A549 (cell line): ENCODE measurements at regions not wholly inside any gene's neighbourhood (a gene's known extent, or its start where the extent isn't known, plus 50 kb on each side); places are given as distances from the start of the nearest gene placed in this dataset.

Source experiments
- ATAC-seq, 2 experiments: fragments of 200-7000 bp in 1 of 2; fragments of >200 bp in 1 of 2; cut with Nextera tagmentation in 1 of 2; cut with Tn5 transposase in 1 of 2; 3 replicates each; pipeline versions ENCODE4 v1.8.0 to v1.9.1; 2018 to 2020; ENCODE audit warnings: mild to moderate bottlenecking in 1 of 2, moderate library complexity in 1 of 2
- CTCF ChIA-PET: fragments of 300-600 bp; sonication (Branson Sonifier 250); formaldehyde crosslinking; extraction: SDS; loops from one replicate; lab custom pipeline; 2021; ENCODE audit warnings: antibody characterized with exemption, inconsistent platforms; lab: Yijun Ruan, JAX
- POLR2A ChIA-PET: fragments of 350-600 bp; formaldehyde crosslinking; extraction: SDS; loops from one replicate; lab custom pipeline; 2021; ENCODE audit warnings: antibody characterized with exemption, inconsistent platforms; lab: Yijun Ruan, JAX
- DNase-seq, 2 experiments: peaks; one replicate each; pipeline versions ENCODE4 v3.0.0 to v3.0.0-alpha.2; 2011 to 2016; ENCODE audit warnings: low read depth in 1 of 2, low spot score in 1 of 2
- FAIRE-seq: peaks from 2 replicates; lab custom pipeline; 2011; peaks lifted over from hg19 to GRCh38; lab: Jason Lieb, UNC
- H3K27ac ChIP-seq, 2 experiments: fragments of >200 bp; sonication (Bioruptor Twin); formaldehyde crosslinking; 3 replicates each; pipeline ENCODE4 v1.5.1; 2016 to 2017
- H3K4me1 ChIP-seq: fragments of >200 bp; sonication (Bioruptor Twin); formaldehyde crosslinking; 3 replicates; pipeline ENCODE4 v1.6.1; 2016
- H3K4me2 ChIP-seq: fragments of >200 bp; sonication (Bioruptor Twin); formaldehyde crosslinking; 3 replicates; pipeline ENCODE4 v1.6.1; 2016
- H3K4me3 ChIP-seq: fragments of >200 bp; sonication (Bioruptor Twin); formaldehyde crosslinking; 3 replicates; pipeline ENCODE4 v1.5.1; 2016
- H3K9me3 ChIP-seq: fragments of >200 bp; sonication (Bioruptor Twin); formaldehyde crosslinking; 3 replicates; pipeline ENCODE4 v1.6.1; 2016
- CEBPB ChIP-seq, 2 experiments: fragments of >200 bp in 1 of 2; sonication (Bioruptor Twin) in 1 of 2; formaldehyde crosslinking in 1 of 2; IDR thresholded peaks; 2 replicates each; pipeline ENCODE4 v1.6.1; 2012 to 2016
- CHD2 ChIP-seq: fragments of 150-350 bp; IDR thresholded peaks from 2 replicates; pipeline ENCODE4 v1.6.1; 2014; ENCODE audit warnings: low read length; ENCODE audit not compliant: partially characterized antibody
- E2F6 ChIP-seq: IDR thresholded peaks from 2 replicates; pipeline ENCODE4 v1.6.1; 2012; ENCODE audit warnings: low read depth, borderline replicate concordance
- EHF ChIP-seq: fragments of 250-450 bp; sonication (Bioruptor Pico); IDR thresholded peaks from 2 replicates; pipeline ENCODE4 v1.5.0; 2020; ENCODE audit warnings: mild to moderate bottlenecking
- ELK1 ChIP-seq: fragments of 150-350 bp; IDR thresholded peaks from 2 replicates; pipeline ENCODE4 v1.6.1; 2014; ENCODE audit warnings: low read depth, mild to moderate bottlenecking, low read length
- FOSL2 ChIP-seq, 2 experiments: fragments of 450-650 bp in 1 of 2; fragments of >200 bp in 1 of 2; sonication (Bioruptor Twin) in 1 of 2; formaldehyde crosslinking; IDR thresholded peaks; 2 replicates each; pipeline versions ENCODE4 v1.5.0 to v1.6.1; 2016 to 2020; ENCODE audit warnings: mild to moderate bottlenecking in 1 of 2, moderate library complexity in 1 of 2
- KDM5A ChIP-seq: fragments of 200-600 bp; sonication (generic); IDR thresholded peaks from 2 replicates; pipeline ENCODE4 v1.6.1; 2016; ENCODE audit warnings: antibody characterized with exemption, mild to moderate bottlenecking
- NPAS2 ChIP-seq: fragments of 250-450 bp; sonication (Bioruptor Pico); IDR thresholded peaks from 2 replicates; pipeline ENCODE4 v1.8.0; 2022; ENCODE audit warnings: mild to moderate bottlenecking, moderate library complexity, borderline replicate concordance
- NR3C1 ChIP-seq: fragments of >200 bp; sonication (Bioruptor Twin); formaldehyde crosslinking; IDR thresholded peaks from 3 replicates; pipeline ENCODE4 v1.6.1; 2017
- POLR2AphosphoS2 ChIP-seq: conservative IDR thresholded peaks from 2 replicates; pipeline ENCODE4 v1.6.1; 2012; ENCODE audit warnings: low read length, improper control_type of control experiment, inconsistent platforms
- RAD21 ChIP-seq, 2 experiments: fragments of >200 bp in 1 of 2; sonication (Bioruptor Twin) in 1 of 2; formaldehyde crosslinking in 1 of 2; IDR thresholded peaks in 1 of 2; conservative IDR thresholded peaks in 1 of 2; 2 replicates in 1 of 2; 3 replicates in 1 of 2; pipeline ENCODE4 v1.6.1; 2012 to 2018; ENCODE audit warnings: inconsistent platforms in 1 of 2
- REST ChIP-seq: fragments of 200-600 bp; sonication (generic); IDR thresholded peaks from 2 replicates; pipeline ENCODE4 v1.6.1; 2016; ENCODE audit warnings: antibody characterized with exemption, mild to moderate bottlenecking, moderate library complexity
- SMC3 ChIP-seq: fragments of >200 bp; sonication (Bioruptor Twin); formaldehyde crosslinking; IDR thresholded peaks from 3 replicates; pipeline ENCODE4 v1.6.1; 2018; ENCODE audit warnings: inconsistent platforms
- SREBF2 ChIP-seq: fragments of 450-650 bp; IDR thresholded peaks from 2 replicates; pipeline ENCODE4 v1.6.1; 2014; ENCODE audit warnings: mild to moderate bottlenecking, moderate library complexity
- TFCP2L1 ChIP-seq: fragments of 250-450 bp; sonication (Bioruptor Pico); IDR thresholded peaks from 2 replicates; pipeline ENCODE4 v1.5.0; 2021; ENCODE audit warnings: mild to moderate bottlenecking
- TP53 ChIP-seq: fragments of 250-450 bp; sonication (Bioruptor Pico); IDR thresholded peaks from 2 replicates; pipeline ENCODE4 v1.5.0; 2021; ENCODE audit warnings: mild to moderate bottlenecking, moderate library complexity
- ZC3H11A ChIP-seq: fragments of 450-650 bp; IDR thresholded peaks from 2 replicates; pipeline ENCODE4 v1.6.1; 2014; ENCODE audit warnings: antibody characterized with exemption, mild to moderate bottlenecking
- ZFP36 ChIP-seq: fragments of 450-650 bp; IDR thresholded peaks from 2 replicates; pipeline ENCODE4 v1.6.1; 2014; ENCODE audit warnings: borderline replicate concordance; ENCODE audit not compliant: partially characterized antibody
- WGBS: methylation state at CpG from one replicate; pipeline ENCODE4 v1.1.6; 2017; ENCODE audit errors: missing lambda C conversion rate; 5-methylcytosine and 5-hydroxymethylcytosine counted together

- no peak overlapping the region for H3K27ac ChIP-seq
- FAIRE-seq (no peak), DNase-seq (no peak), ATAC-seq (no peak)
- CTCF ChIA-PET, result no interaction called here
- H3K9me3 ChIP-seq, result no peaks in the 10 kb centered on the region
- no peak overlapping the region for H3K4me2 ChIP-seq
- TF ChIP-seq CEBPB (IDR thresholded peaks at IDR 0.05) (no peak), TFCP2L1 (no peak)
- H3K4me3 ChIP-seq, result no peak overlapping the region
- H3K4me1 ChIP-seq, result no peaks in the 10 kb centered on the region
- POLR2A ChIA-PET, result no interaction called here
Observed at GRCh38 chr13:62296812-62297211, 881.2 kb upstream of the PCDH20 start.

GRCh38 chr13:62294244-62294643, 878.6 kb upstream of the PCDH20 start:
- ATAC-seq, result no peak
- no peaks in the 10 kb centered on the region for H3K4me1 ChIP-seq
- no peak overlapping the region for H3K4me3 ChIP-seq
- no peak for DNase-seq
- TF ChIP-seq NPAS2 (no peak), CHD2 (no peak), NR3C1 (no peak)
- TF ChIP-seq, all 56 proteins: peak for 0
- WGBS, result 33% methylated on average over 4 of the region's 4 CpGs
- CTCF ChIA-PET, result no interaction called here
- no peaks in the 10 kb centered on the region for H3K9me3 ChIP-seq
- no peak overlapping the region for H3K27ac ChIP-seq
- FAIRE-seq, result no peak
- H3K4me2 ChIP-seq, result no peak overlapping the region
- POLR2A ChIA-PET, result no interaction called here

- no peak for TF ChIP-seq TP53 (CRISPR knock-in tag)
- 8% methylated on average over 2 of the region's 2 CpGs for WGBS
- no peak for ATAC-seq
Observed at GRCh38 chr13:62292714-62293480, 877.2 kb upstream of the PCDH20 start.

GRCh38 chr13:62290542-62290941, 874.9 kb upstream of the PCDH20 start:
- no peak overlapping the region for H3K4me2 ChIP-seq
- ATAC-seq (no peak), DNase-seq (no peak), FAIRE-seq (no peak)
- H3K4me3 ChIP-seq, result no peak overlapping the region
- H3K27ac ChIP-seq, result no peak overlapping the region
- ChIA-PET CTCF (no interaction called here), POLR2A (no interaction called here)
- peak; percentile 70 for TF ChIP-seq ZC3H11A
- no peak for TF ChIP-seq SREBF2
- no peak for TF ChIP-seq ELK1
- H3K4me1 ChIP-seq, result no peaks in the 10 kb centered on the region
- H3K9me3 ChIP-seq, result no peaks in the 10 kb centered on the region

More at GRCh38 chr13:62292714-62293480, 877.2 kb upstream of the PCDH20 start:
- Histone ChIP-seq H3K4me2 (no peak overlapping the region), H3K4me1 (no peaks in the 10 kb centered on the region), H3K27ac (no peak overlapping the region), H3K4me3 (no peak overlapping the region), H3K9me3 (no peaks in the 10 kb centered on the region)
- no peak for FAIRE-seq
- peak in 1 of 2 experiments; percentile 14 for DNase-seq
- ChIA-PET CTCF (no interaction called here), POLR2A (no interaction called here)

- POLR2A ChIA-PET, result no interaction called here
- no peaks in the 10 kb centered on the region for H3K4me1 ChIP-seq
- no peak overlapping the region for H3K4me2 ChIP-seq
- ATAC-seq, result no peak
- DNase-seq, result no peak
- H3K27ac ChIP-seq, result no peak overlapping the region
- no peak overlapping the region for H3K4me3 ChIP-seq
- no peak for FAIRE-seq
- TF ChIP-seq E2F6 (no peak), REST (no peak), SMC3 (no peak), CEBPB (IDR thresholded peaks at IDR 0.05) (no peak), ZFP36 (no peak), POLR2AphosphoS2 (no peak), RAD21 (conservative IDR thresholded peaks at IDR 0.05 in 1 of 2, IDR thresholded peaks at IDR 0.05 in 1 of 2) (no peak), KDM5A (no peak), FOSL2 (IDR thresholded peaks at IDR 0.05) (no peak), FOSL2 (CRISPR knock-in tag; IDR thresholded peaks at IDR 0.05) (no peak), CHD2 (no peak), EHF (CRISPR knock-in tag) (no peak)
- TF ChIP-seq, all 56 proteins: peak for 0
- 21% methylated on average over 2 of the region's 2 CpGs for WGBS
- no peaks in the 10 kb centered on the region for H3K9me3 ChIP-seq
- CTCF ChIA-PET, result no interaction called here
Observed at GRCh38 chr13:62287764-62288163, 872.1 kb upstream of the PCDH20 start.
